Panc1 (cell line): ENCODE measurements at regions not wholly inside any gene's neighbourhood (a gene's known extent, or its start where the extent isn't known, plus 50 kb on each side); places are given as distances from the start of the nearest gene placed in this dataset.

Experiments
- ATAC-seq: fragments of 200-7000 bp; cut with Tn5 transposase; 2 replicates; pipeline ENCODE4 v1.9.1; 2020; ENCODE audit warnings: mild to moderate bottlenecking, moderate library complexity
- BruUV-seq: library from RNA; stranded (reverse); fragments of 400-500 nt; replicated peaks from 2 replicates; lab custom pipeline; 2021; lab: Mats Ljungman, UMichigan
- CTCF ChIA-PET: fragments of 300-600 bp; sonication (Branson Sonifier 250); formaldehyde crosslinking; loops from one replicate; lab custom pipeline; 2022; ENCODE audit warnings: antibody characterized with exemption; lab: Charles Lee
- POLR2A ChIA-PET: fragments of 300-600 bp; sonication (Branson Sonifier 250); formaldehyde crosslinking; loops from one replicate; lab custom pipeline; 2022; ENCODE audit warnings: antibody characterized with exemption; lab: Charles Lee
- DNase-seq: peaks from one replicate; pipeline ENCODE4 v3.0.0-alpha.2; 2010; ENCODE audit warnings: low read depth, low spot score
- H3K27ac ChIP-seq: 2 replicates; pipeline ENCODE4 v1.5.1; 2011; ENCODE audit warnings: mild to moderate bottlenecking, low read length, inconsistent platforms
- H3K27me3 ChIP-seq: fragments of 200-500 bp; sonication (Bioruptor generic); 2 replicates; pipeline ENCODE4 v1.6.0; 2014; ENCODE audit warnings: low read length, inconsistent platforms; ENCODE audit not compliant: control insufficient read depth, insufficient read depth
- H3K36me3 ChIP-seq: fragments of 200-500 bp; sonication (Bioruptor generic); 2 replicates; pipeline ENCODE4 v1.5.1; 2014; ENCODE audit warnings: inconsistent platforms, mild to moderate bottlenecking, low read length, moderate library complexity; ENCODE audit not compliant: control insufficient read depth, insufficient read depth
- H3K4me1 ChIP-seq: 2 replicates; pipeline ENCODE4 v1.5.1; 2011; ENCODE audit warnings: inconsistent platforms, mild to moderate bottlenecking, low read length, moderate library complexity; ENCODE audit not compliant: control insufficient read depth, insufficient read depth
- H3K4me3 ChIP-seq, 2 experiments: 2 replicates each; pipeline ENCODE4 v1.5.1; 2011 to 2012; ENCODE audit warnings: low read depth in 2 of 2, low read length in 2 of 2, mild to moderate bottlenecking in 2 of 2, inconsistent platforms in 1 of 2, moderate library complexity in 1 of 2
- H3K9me3 ChIP-seq: fragments of 200-500 bp; sonication (Bioruptor generic); 2 replicates; pipeline ENCODE4 v1.5.1; 2014; ENCODE audit warnings: low read depth, mild to moderate bottlenecking, inconsistent platforms, low read length, moderate library complexity; ENCODE audit not compliant: control insufficient read depth, insufficient read depth
- CTCF ChIP-seq: fragments of 450-650 bp; IDR thresholded peaks from 2 replicates; pipeline ENCODE4 v1.5.1; 2017; ENCODE audit warnings: mild to moderate bottlenecking
- POLR2AphosphoS5 ChIP-seq: IDR thresholded peaks from 2 replicates; pipeline ENCODE4 v1.6.1; 2012; ENCODE audit warnings: mild to moderate bottlenecking, low read depth, low read length, moderate library complexity
- REST ChIP-seq, 2 experiments: IDR thresholded peaks; 2 replicates each; pipeline ENCODE4 v1.6.1; 2011 to 2012; ENCODE audit warnings: low read depth in 2 of 2, control low read depth in 1 of 2, low read length in 1 of 2, mild to moderate bottlenecking in 1 of 2, moderate library complexity in 1 of 2; ENCODE audit not compliant: insufficient read depth in 1 of 2
- SIN3A ChIP-seq: IDR thresholded peaks from 2 replicates; pipeline ENCODE4 v1.6.1; 2012; ENCODE audit warnings: low read depth, mild to moderate bottlenecking, low read length, moderate library complexity, borderline replicate concordance; ENCODE audit not compliant: insufficient read depth
- TCF7L2 ChIP-seq: IDR thresholded peaks from 2 replicates; pipeline ENCODE4 v1.6.1; 2011; ENCODE audit warnings: mild to moderate bottlenecking, low read depth, low read length, inconsistent platforms
- in situ Hi-C: cut with HindIII; loops from 2 replicates; pipeline ENCODE4 v1.10.0; 2016; ENCODE audit warnings: low sequenced_read_pairs, low pct_unique_long_range_greater_than_20kb
- intact Hi-C: fragments of 100-400 bp; cut with micrococcal nuclease; formaldehyde crosslinking; loops from one replicate; pipeline ENCODE4 v1.10.0; 2022; ENCODE audit not compliant: unreplicated experiment

- TF ChIP-seq SIN3A (no peak), CTCF (no peak), TCF7L2 (no peak), REST (IDR thresholded peaks at IDR 0.05; ENCODE audit: insufficient read depth in 1 of 2, low read depth in 2 of 2, low read length in 1 of 2) (no peak), POLR2AphosphoS5 (no peak)
- intact Hi-C loops = no loop called here
- BruUV-seq = no TSS peak
- ATAC-seq = no peak
- H3K4me1 ChIP-seq = no peaks in the 10 kb centered on the region
- H3K9me3 ChIP-seq = no peaks in the 10 kb centered on the region
- in situ Hi-C loops = no loop called here
- H3K4me3 ChIP-seq = no peak overlapping the region
- ChIA-PET CTCF (no interaction called here), POLR2A (no interaction called here)
- no peaks in the 10 kb centered on the region for H3K36me3 ChIP-seq
- H3K27ac ChIP-seq = no peak overlapping the region
- DNase-seq = no peak
- peaks cover 2% of the 10 kb centered on the region for H3K27me3 ChIP-seq
Measured at GRCh38 chr12:3367750-3368444, 123.1 kb upstream of the PRMT8 start.

- intact Hi-C loops = no loop called here
- CTCF ChIA-PET = no interaction called here
- Histone ChIP-seq H3K27ac (no peak overlapping the region), H3K36me3 (no peaks in the 10 kb centered on the region), H3K27me3 (peaks cover 2% of the 10 kb centered on the region), H3K4me3 (no peak overlapping the region), H3K9me3 (no peaks in the 10 kb centered on the region), H3K4me1 (no peaks in the 10 kb centered on the region)
- no peak for TF ChIP-seq REST (IDR thresholded peaks at IDR 0.05; ENCODE audit: insufficient read depth in 1 of 2, low read depth in 2 of 2, low read length in 1 of 2)
- no peak for TF ChIP-seq TCF7L2
- TF ChIP-seq CTCF = no peak
- TF ChIP-seq POLR2AphosphoS5 = no peak
- TF ChIP-seq SIN3A = no peak
- ATAC-seq = no peak
- in situ Hi-C loops = no loop called here
- POLR2A ChIA-PET = no interaction called here
- no TSS peak for BruUV-seq
- no peak for DNase-seq
Measured at GRCh38 chr12:3371018-3371417, 120.0 kb upstream of the PRMT8 start.
